ENCODE measurements at regions not wholly inside any gene's neighbourhood (a gene's known extent, or its start where the extent isn't known, plus 50 kb on each side); places are given as distances from the start of the nearest gene placed in this dataset.

GRCh38 chr2:239857591-239857990, 167.6 kb downstream of the NDUFA10 start:
- DNase-seq, result no peak
- TF ChIP-seq, protein P1, sequence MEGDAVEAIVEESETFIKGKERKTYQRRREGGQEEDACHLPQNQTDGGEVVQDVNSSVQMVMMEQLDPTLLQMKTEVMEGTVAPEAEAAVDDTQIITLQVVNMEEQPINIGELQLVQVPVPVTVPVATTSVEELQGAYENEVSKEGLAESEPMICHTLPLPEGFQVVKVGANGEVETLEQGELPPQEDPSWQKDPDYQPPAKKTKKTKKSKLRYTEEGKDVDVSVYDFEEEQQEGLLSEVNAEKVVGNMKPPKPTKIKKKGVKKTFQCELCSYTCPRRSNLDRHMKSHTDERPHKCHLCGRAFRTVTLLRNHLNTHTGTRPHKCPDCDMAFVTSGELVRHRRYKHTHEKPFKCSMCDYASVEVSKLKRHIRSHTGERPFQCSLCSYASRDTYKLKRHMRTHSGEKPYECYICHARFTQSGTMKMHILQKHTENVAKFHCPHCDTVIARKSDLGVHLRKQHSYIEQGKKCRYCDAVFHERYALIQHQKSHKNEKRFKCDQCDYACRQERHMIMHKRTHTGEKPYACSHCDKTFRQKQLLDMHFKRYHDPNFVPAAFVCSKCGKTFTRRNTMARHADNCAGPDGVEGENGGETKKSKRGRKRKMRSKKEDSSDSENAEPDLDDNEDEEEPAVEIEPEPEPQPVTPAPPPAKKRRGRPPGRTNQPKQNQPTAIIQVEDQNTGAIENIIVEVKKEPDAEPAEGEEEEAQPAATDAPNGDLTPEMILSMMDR (IDR thresholded peaks at IDR 0.05), result no peak
- no peak for TF ChIP-seq POLR2AphosphoS5 (IDR thresholded peaks at IDR 0.05)
- TF ChIP-seq EP300 (IDR thresholded peaks at IDR 0.05; ENCODE audit: low read depth), result no peak
- no peak for TF ChIP-seq POLR2A (IDR thresholded peaks at IDR 0.05)
- H3K27ac ChIP-seq, result no peak overlapping the region
- no peaks in the 10 kb centered on the region for H3K9me3 ChIP-seq
- 100% methylated on average over 1 of the region's 1 CpG; no CpG with 5 or more reads in 1 of the 2 donors for WGBS, 2 donors (ENCODE audit: low coverage in 1 of 2)
- H3K27me3 ChIP-seq, result no peaks in the 10 kb centered on the region
- intact Hi-C loops (cut with DNase I; ENCODE audit: low total_unique reads), result no loop called here
- H3K4me3 ChIP-seq, result no peak overlapping the region
- no peaks in the 10 kb centered on the region for H3K36me3 ChIP-seq
- no peaks in the 10 kb centered on the region for H3K4me1 ChIP-seq
- in situ Hi-C loops (cut with MboI; ENCODE audit: low pct_ligation_motif_present in 1 of 4, low pct_unique_long_range_greater_than_20kb in 1 of 4, low sequenced_read_pairs in 3 of 4), result no loop called here

DNA sequence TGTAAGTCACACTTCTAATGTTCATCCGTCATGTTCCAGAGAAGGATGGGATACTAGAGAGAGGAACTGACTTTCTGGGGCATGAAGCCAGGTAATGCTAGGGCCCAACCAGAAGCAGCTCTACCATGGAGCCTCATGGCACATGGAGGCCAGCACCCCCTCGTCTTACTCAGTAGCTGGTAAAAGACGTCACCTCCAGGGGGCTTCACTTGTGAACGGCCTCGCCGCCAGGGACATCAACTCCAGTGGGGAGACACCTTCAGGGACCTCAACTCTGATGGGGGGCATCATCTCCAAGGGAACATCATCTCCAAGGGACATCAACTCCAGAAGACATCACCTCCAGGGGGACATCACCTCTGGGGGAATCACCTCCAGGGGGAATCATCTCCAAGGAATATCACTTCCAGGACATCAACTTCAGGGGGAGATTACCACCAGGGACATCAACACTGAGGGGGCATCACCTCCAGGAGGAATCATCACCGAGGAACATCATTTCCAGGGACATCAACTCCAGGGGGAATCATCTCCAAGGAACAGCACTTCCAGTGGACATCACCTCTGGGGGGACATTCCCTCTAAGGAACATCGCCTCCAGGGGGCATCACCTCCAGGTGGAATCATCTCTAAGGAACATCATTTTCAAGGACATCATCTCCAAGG, 168.4 kb downstream of the NDUFA10 start:
- no peak for DNase-seq
- no peak overlapping the region for H3K27ac ChIP-seq
- H3K9me3 ChIP-seq, result no peaks in the 10 kb centered on the region
- no peak overlapping the region for H3K4me3 ChIP-seq
- no peaks in the 10 kb centered on the region for H3K36me3 ChIP-seq
- no peaks in the 10 kb centered on the region for H3K27me3 ChIP-seq
- no peaks in the 10 kb centered on the region for H3K4me1 ChIP-seq
- WGBS, 2 donors (ENCODE audit: low coverage in 1 of 2), result 92 to 94% methylated on average over 2 to 8 of the region's 8 CpGs
- in situ Hi-C loops (cut with MboI; ENCODE audit: low pct_ligation_motif_present in 1 of 4, low pct_unique_long_range_greater_than_20kb in 1 of 4, low sequenced_read_pairs in 3 of 4), result no loop called here
- TF ChIP-seq POLR2AphosphoS5 (IDR thresholded peaks at IDR 0.05) (no peak), POLR2A (IDR thresholded peaks at IDR 0.05) (no peak), EP300 (IDR thresholded peaks at IDR 0.05; ENCODE audit: low read depth) (no peak)
- TF ChIP-seq, protein P1 (IDR thresholded peaks at IDR 0.05), result no peak
- intact Hi-C loops (cut with DNase I; ENCODE audit: low total_unique reads), result no loop called here

GRCh38 chr2:239855863-239856587, 169.1 kb downstream of the NDUFA10 start:
- TF ChIP-seq POLR2A (IDR thresholded peaks at IDR 0.05) (no peak), EP300 (IDR thresholded peaks at IDR 0.05; ENCODE audit: low read depth) (no peak), POLR2AphosphoS5 (IDR thresholded peaks at IDR 0.05) (no peak)
- TF ChIP-seq, protein P1 (IDR thresholded peaks at IDR 0.05), result no peak
- intact Hi-C loops (cut with DNase I; ENCODE audit: low total_unique reads), result no loop called here

DNA sequence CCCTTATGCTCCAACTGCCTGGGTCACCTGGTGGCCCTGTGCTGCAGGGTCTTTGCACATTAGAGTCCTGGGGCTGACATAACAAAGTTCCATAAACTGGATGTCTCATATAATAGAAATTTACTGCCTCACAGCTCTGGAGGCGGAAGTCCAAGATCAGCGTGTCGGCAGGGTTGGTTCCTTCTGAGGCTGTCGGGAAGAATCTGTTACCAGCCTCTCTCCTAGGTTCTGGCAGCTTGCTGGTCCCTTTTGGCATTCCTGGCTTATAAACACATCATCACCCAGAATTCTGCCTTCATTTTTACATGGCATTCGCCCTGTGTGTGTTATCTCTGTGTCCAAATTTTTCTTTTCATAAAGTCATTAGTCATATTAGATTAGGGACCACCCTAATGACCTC, 170.5 kb downstream of the NDUFA10 start:
- no peak for TF ChIP-seq POLR2A (IDR thresholded peaks at IDR 0.05)
- no peak for TF ChIP-seq EP300 (IDR thresholded peaks at IDR 0.05; ENCODE audit: low read depth)
- TF ChIP-seq, protein P1 (IDR thresholded peaks at IDR 0.05), result no peak
- no peak for TF ChIP-seq POLR2AphosphoS5 (IDR thresholded peaks at IDR 0.05)
- no peaks in the 10 kb centered on the region for H3K27me3 ChIP-seq
- no peaks in the 10 kb centered on the region for H3K4me1 ChIP-seq
- no peak overlapping the region for H3K4me3 ChIP-seq
- intact Hi-C loops (cut with DNase I; ENCODE audit: low total_unique reads), result no loop called here
- in situ Hi-C loops (cut with MboI; ENCODE audit: low pct_ligation_motif_present in 1 of 4, low pct_unique_long_range_greater_than_20kb in 1 of 4, low sequenced_read_pairs in 3 of 4), result no loop called here
- H3K27ac ChIP-seq, result no peak overlapping the region
- no peaks in the 10 kb centered on the region for H3K36me3 ChIP-seq
- 85 to 96% methylated on average over 3 to 5 of the region's 5 CpGs for WGBS, 2 donors (ENCODE audit: low coverage in 1 of 2)
- H3K9me3 ChIP-seq, result peaks cover 0 to 8% of the 10 kb centered on the region in 2 donors
- no peak for DNase-seq

More at GRCh38 chr2:239855863-239856587, 169.1 kb downstream of the NDUFA10 start:
- no peaks in the 10 kb centered on the region for H3K4me1 ChIP-seq
- H3K4me3 ChIP-seq, result no peak overlapping the region
- no peaks in the 10 kb centered on the region for H3K27me3 ChIP-seq
- 68% methylated on average over 10 of the region's 10 CpGs; no CpG with 5 or more reads in 1 of the 2 donors for WGBS, 2 donors (ENCODE audit: low coverage in 1 of 2)
- no peaks in the 10 kb centered on the region for H3K9me3 ChIP-seq
- no peak overlapping the region for H3K27ac ChIP-seq
- in situ Hi-C loops (cut with MboI; ENCODE audit: low pct_ligation_motif_present in 1 of 4, low pct_unique_long_range_greater_than_20kb in 1 of 4, low sequenced_read_pairs in 3 of 4), result no loop called here
- H3K36me3 ChIP-seq, result no peaks in the 10 kb centered on the region
- no peak for DNase-seq
